ENCODE measurements at regions not wholly inside any gene's neighbourhood (a gene's known extent, or its start where the extent isn't known, plus 50 kb on each side); places are given as distances from the start of the nearest gene placed in this dataset.

DNA sequence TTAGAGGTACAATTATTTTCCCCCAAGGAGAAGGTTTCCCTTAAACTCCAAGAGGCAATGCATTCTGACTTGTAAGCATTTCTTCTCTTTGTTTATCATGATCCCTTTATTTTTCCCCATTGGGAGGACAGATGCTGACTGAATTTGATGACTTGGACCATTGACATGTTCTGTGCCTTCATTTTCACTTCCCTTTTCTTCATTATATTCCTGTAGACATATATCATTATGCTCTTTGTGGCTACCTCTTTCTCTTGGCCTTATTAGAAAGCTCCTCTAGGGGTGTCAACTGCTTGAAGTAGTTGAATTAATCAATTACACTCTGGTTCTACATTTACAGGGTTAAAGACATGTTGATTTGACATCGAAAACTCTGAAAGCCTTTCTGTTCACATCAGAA, 330.0 kb upstream of the DCC start:
- Histone ChIP-seq H4K20me1 (ENCODE audit: low read length) (no peaks in the 10 kb centered on the region), H3K9ac (ENCODE audit: low read length) (no peak overlapping the region), H2AFZ (ENCODE audit: low read length) (no peak overlapping the region), H3K36me3 (ENCODE audit: low read depth, low read length) (no peaks in the 10 kb centered on the region), H3K4me3 (ENCODE audit: low read length) (no peak overlapping the region), H3F3A (ENCODE audit: low read length, unreplicated experiment) (no peaks in the 10 kb centered on the region), H3K9me2 (replicated peaks; ENCODE audit: low read length) (no peaks in the 10 kb centered on the region), H3K79me2 (ENCODE audit: low read length) (no peaks in the 10 kb centered on the region), H3K27me3 (ENCODE audit: low read length) (no peaks in the 10 kb centered on the region), H3K27ac (ENCODE audit: low read length) (no peak overlapping the region), H3K9me3 (ENCODE audit: low read length) (no peaks in the 10 kb centered on the region), H3K4me2 (ENCODE audit: low read length) (no peak overlapping the region), H3K4me1 (ENCODE audit: insufficient read depth, low read length) (no peaks in the 10 kb centered on the region)
- TF ChIP-seq, protein P1, sequence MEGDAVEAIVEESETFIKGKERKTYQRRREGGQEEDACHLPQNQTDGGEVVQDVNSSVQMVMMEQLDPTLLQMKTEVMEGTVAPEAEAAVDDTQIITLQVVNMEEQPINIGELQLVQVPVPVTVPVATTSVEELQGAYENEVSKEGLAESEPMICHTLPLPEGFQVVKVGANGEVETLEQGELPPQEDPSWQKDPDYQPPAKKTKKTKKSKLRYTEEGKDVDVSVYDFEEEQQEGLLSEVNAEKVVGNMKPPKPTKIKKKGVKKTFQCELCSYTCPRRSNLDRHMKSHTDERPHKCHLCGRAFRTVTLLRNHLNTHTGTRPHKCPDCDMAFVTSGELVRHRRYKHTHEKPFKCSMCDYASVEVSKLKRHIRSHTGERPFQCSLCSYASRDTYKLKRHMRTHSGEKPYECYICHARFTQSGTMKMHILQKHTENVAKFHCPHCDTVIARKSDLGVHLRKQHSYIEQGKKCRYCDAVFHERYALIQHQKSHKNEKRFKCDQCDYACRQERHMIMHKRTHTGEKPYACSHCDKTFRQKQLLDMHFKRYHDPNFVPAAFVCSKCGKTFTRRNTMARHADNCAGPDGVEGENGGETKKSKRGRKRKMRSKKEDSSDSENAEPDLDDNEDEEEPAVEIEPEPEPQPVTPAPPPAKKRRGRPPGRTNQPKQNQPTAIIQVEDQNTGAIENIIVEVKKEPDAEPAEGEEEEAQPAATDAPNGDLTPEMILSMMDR (conservative IDR thresholded peaks at IDR 0.05; ENCODE audit: low read depth, low read length), result no peak
- TF ChIP-seq EZH2phosphoT487 (IDR thresholded peaks at IDR 0.05; ENCODE audit: borderline replicate concordance, low read length) (no peak), EZH2 (IDR thresholded peaks at IDR 0.05; ENCODE audit: low read length, unreplicated experiment) (no peak)
- ATAC-seq, result no peak
- ChIA-PET CTCF (no interaction called here), POLR2A (ENCODE audit: unreplicated experiment) (no interaction called here)
- no TSS peak for BruUV-seq (replicated peaks)
- intact Hi-C loops (cut with micrococcal nuclease), result no loop called here
- no peak for DNase-seq

DNA sequence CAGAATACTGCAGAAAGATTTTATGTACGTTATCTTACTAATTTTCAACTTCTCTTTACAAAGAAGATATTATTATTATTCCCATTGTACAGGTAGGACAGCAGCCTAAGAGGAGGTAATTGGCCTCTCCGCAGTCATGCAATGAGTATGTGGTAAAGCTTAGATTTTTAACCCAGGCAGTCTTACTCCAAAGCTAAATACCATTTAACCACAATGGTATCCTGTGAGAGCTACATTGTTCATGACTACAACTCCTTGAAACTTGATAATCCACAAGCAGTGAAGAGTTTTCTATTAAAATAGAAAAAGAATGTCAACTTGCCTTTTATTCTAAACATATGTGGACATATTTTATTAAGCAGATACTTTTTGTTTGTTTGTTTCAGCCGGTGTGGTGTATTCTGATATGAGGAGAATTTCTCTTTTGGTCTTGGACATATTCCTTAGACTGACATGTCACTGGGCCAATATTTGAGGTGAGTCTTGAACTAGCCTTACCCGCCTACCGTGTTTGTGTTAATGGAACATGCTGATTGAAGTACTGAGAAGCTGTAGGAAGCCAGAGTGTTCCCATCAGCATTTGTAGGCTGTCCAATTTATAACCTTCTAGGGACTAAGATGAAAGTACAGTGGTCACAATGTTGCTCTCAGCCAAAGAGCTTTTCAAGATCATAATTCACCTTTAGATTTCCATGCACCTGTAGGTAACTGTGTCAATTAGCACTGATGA, 293.9 kb upstream of the DCC start:
- H3K9ac ChIP-seq (ENCODE audit: low read length), result no peak overlapping the region
- H3K4me2 ChIP-seq (ENCODE audit: low read length), result no peak overlapping the region
- H3K4me1 ChIP-seq (ENCODE audit: insufficient read depth, low read length), result no peaks in the 10 kb centered on the region
- H3K27me3 ChIP-seq (ENCODE audit: low read length), result no peaks in the 10 kb centered on the region
- no peaks in the 10 kb centered on the region for H3K79me2 ChIP-seq (ENCODE audit: low read length)
- 0 out of 2 replicates have a peak, but pooled peaks cover under 1% of the 10 kb centered on the region for H3K9me3 ChIP-seq (ENCODE audit: low read length)
- no peak for DNase-seq
- ChIA-PET POLR2A (ENCODE audit: unreplicated experiment) (no interaction called here), CTCF (no interaction called here)
- H3K9me2 ChIP-seq (replicated peaks; ENCODE audit: low read length), result no peaks in the 10 kb centered on the region
- no peak overlapping the region for H3K4me3 ChIP-seq (ENCODE audit: low read length)
- no TSS peak for BruUV-seq (replicated peaks)
- no peak overlapping the region for H3K27ac ChIP-seq (ENCODE audit: low read length)
- no peaks in the 10 kb centered on the region for H3K36me3 ChIP-seq (ENCODE audit: low read depth, low read length)
- H2AFZ ChIP-seq (ENCODE audit: low read length), result no peak overlapping the region
- H3F3A ChIP-seq (ENCODE audit: low read length, unreplicated experiment), result no peaks in the 10 kb centered on the region
- intact Hi-C loops (cut with micrococcal nuclease), result no loop called here
- TF ChIP-seq EZH2 (IDR thresholded peaks at IDR 0.05; ENCODE audit: low read length, unreplicated experiment), result no peak
- TF ChIP-seq EZH2phosphoT487 (IDR thresholded peaks at IDR 0.05; ENCODE audit: borderline replicate concordance, low read length), result no peak
- TF ChIP-seq, protein P1 (conservative IDR thresholded peaks at IDR 0.05; ENCODE audit: low read depth, low read length), result no peak
- H4K20me1 ChIP-seq (ENCODE audit: low read length), result no peaks in the 10 kb centered on the region
- no peak for ATAC-seq

DNA sequence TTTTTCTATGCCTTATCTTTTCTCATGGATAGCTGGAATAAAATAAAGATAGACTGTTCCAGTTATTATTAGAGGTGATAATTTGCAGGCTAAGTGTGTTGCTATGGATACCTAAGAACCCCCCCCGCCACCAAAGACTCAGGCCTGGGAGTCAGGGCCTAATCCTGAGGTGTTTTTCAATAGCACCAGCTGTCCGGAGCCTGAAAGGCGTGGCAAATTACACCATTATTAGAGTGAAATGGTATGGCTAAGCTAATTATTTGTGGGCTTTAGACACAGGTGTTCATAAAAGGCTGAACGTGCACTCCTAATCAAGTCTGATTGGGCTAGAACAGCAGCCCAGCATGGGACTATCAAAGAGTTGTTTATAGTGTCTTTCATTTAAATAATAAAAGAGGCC, 293.2 kb upstream of the DCC start:
- Histone ChIP-seq H3K79me2 (ENCODE audit: low read length) (no peaks in the 10 kb centered on the region), H3K4me2 (ENCODE audit: low read length) (no peak overlapping the region), H3K27me3 (ENCODE audit: low read length) (no peaks in the 10 kb centered on the region), H3F3A (ENCODE audit: low read length, unreplicated experiment) (no peaks in the 10 kb centered on the region), H2AFZ (ENCODE audit: low read length) (no peak overlapping the region), H3K9me2 (replicated peaks; ENCODE audit: low read length) (no peaks in the 10 kb centered on the region), H3K9me3 (ENCODE audit: low read length) (0 out of 2 replicates have a peak, but pooled peaks cover 8% of the 10 kb centered on the region), H3K9ac (ENCODE audit: low read length) (no peak overlapping the region), H3K4me1 (ENCODE audit: insufficient read depth, low read length) (no peaks in the 10 kb centered on the region), H3K27ac (ENCODE audit: low read length) (no peak overlapping the region), H3K36me3 (ENCODE audit: low read depth, low read length) (no peaks in the 10 kb centered on the region), H4K20me1 (ENCODE audit: low read length) (no peaks in the 10 kb centered on the region), H3K4me3 (ENCODE audit: low read length) (no peak overlapping the region)
- TF ChIP-seq EZH2phosphoT487 (IDR thresholded peaks at IDR 0.05; ENCODE audit: borderline replicate concordance, low read length) (no peak), EZH2 (IDR thresholded peaks at IDR 0.05; ENCODE audit: low read length, unreplicated experiment) (no peak)
- TF ChIP-seq, protein P1 (conservative IDR thresholded peaks at IDR 0.05; ENCODE audit: low read depth, low read length), result no peak
- BruUV-seq (replicated peaks), result no TSS peak
- intact Hi-C loops (cut with micrococcal nuclease), result no loop called here
- ChIA-PET POLR2A (ENCODE audit: unreplicated experiment) (no interaction called here), CTCF (no interaction called here)
- DNase-seq, result no peak
- no peak for ATAC-seq
